HEK293 (cell line): ENCODE measurements at regions not wholly inside any gene's neighbourhood (a gene's known extent, or its start where the extent isn't known, plus 50 kb on each side); places are given as distances from the start of the nearest gene placed in this dataset.

Experiments
- CTCF ChIA-PET: fragments of 350-600 bp; formaldehyde crosslinking; extraction: SDS; loops from one replicate; lab custom pipeline; 2021; ENCODE audit warnings: antibody characterized with exemption; lab: Yijun Ruan, JAX
- POLR2A ChIA-PET: fragments of 300-600 bp; formaldehyde crosslinking; extraction: SDS; loops from one replicate; lab custom pipeline; 2020; ENCODE audit warnings: antibody characterized with exemption, inconsistent platforms; lab: Yijun Ruan, JAX
- H3K27ac ChIP-seq: fragments of 200-500 bp; sonication (Bioruptor generic); 2 replicates; pipeline ENCODE4 v1.5.1; 2014; ENCODE audit warnings: low read depth, low read length, control low read depth, inconsistent platforms; ENCODE audit errors: extremely low read depth
- H3K36me3 ChIP-seq, 2 experiments: fragments of 200-500 bp in 1 of 2; sonication (Bioruptor generic) in 1 of 2; 1 replicate in 1 of 2; 2 replicates in 1 of 2; pipeline ENCODE4 v1.5.1; 2014 to 2017; ENCODE audit warnings: inconsistent platforms in 2 of 2, low read length in 2 of 2; ENCODE audit not compliant: control insufficient read depth in 2 of 2, insufficient read depth in 1 of 2
- H3K4me1 ChIP-seq: fragments of 200-500 bp; sonication (Bioruptor generic); 2 replicates; pipeline ENCODE4 v1.5.1; 2014; ENCODE audit warnings: mild to moderate bottlenecking, low read length, inconsistent platforms; ENCODE audit not compliant: control insufficient read depth, insufficient read depth
- H3K4me3 ChIP-seq: 2 replicates; pipeline ENCODE4 v1.5.1; 2011; ENCODE audit warnings: low read depth, mild to moderate bottlenecking, control low read depth, low read length, moderate library complexity
- H3K9me3 ChIP-seq: fragments of 200-500 bp; sonication (Bioruptor generic); 2 replicates; pipeline ENCODE4 v1.5.1; 2014; ENCODE audit warnings: low read depth, low read length, inconsistent platforms; ENCODE audit not compliant: control insufficient read depth, insufficient read depth
- BCL11A ChIP-seq: fragments of 450-650 bp; formaldehyde crosslinking; IDR thresholded peaks from 2 replicates; pipeline ENCODE4 v1.5.1; 2016; ENCODE audit warnings: low read depth, missing biosample characterization, missing genetic modification characterization
- GLIS2 ChIP-seq: fragments of 450-650 bp; formaldehyde crosslinking; IDR thresholded peaks from 2 replicates; pipeline ENCODE4 v1.5.1; 2016; ENCODE audit warnings: missing biosample characterization, missing genetic modification characterization
- HIC1 ChIP-seq: fragments of 450-650 bp; formaldehyde crosslinking; IDR thresholded peaks from 2 replicates; pipeline ENCODE4 v1.5.1; 2016; ENCODE audit warnings: missing biosample characterization, missing genetic modification characterization
- REPIN1 ChIP-seq: fragments of 450-650 bp; formaldehyde crosslinking; IDR thresholded peaks from 2 replicates; pipeline ENCODE4 v1.5.1; 2017; ENCODE audit warnings: missing biosample characterization, missing genetic modification characterization, low read depth
- ZBTB1 ChIP-seq: fragments of 450-650 bp; formaldehyde crosslinking; IDR thresholded peaks from 2 replicates; pipeline ENCODE4 v1.5.1; 2016; ENCODE audit warnings: missing biosample characterization, missing genetic modification characterization
- ZBTB49 ChIP-seq: fragments of 450-650 bp; formaldehyde crosslinking; IDR thresholded peaks from 2 replicates; pipeline ENCODE4 v1.5.1; 2016; ENCODE audit warnings: missing biosample characterization, missing genetic modification characterization, low read depth
- ZBTB6 ChIP-seq: fragments of 450-650 bp; formaldehyde crosslinking; IDR thresholded peaks from 2 replicates; pipeline ENCODE4 v1.5.1; 2017; ENCODE audit warnings: missing biosample characterization, missing genetic modification characterization
- ZNF10 ChIP-seq: fragments of 450-650 bp; formaldehyde crosslinking; IDR thresholded peaks from 2 replicates; pipeline ENCODE4 v1.5.1; 2017; ENCODE audit warnings: missing biosample characterization, missing genetic modification characterization
- ZNF132 ChIP-seq: fragments of 450-650 bp; formaldehyde crosslinking; IDR thresholded peaks from 2 replicates; pipeline ENCODE4 v1.5.1; 2017; ENCODE audit warnings: missing biosample characterization, missing genetic modification characterization, borderline replicate concordance
- ZNF280D ChIP-seq: fragments of 450-650 bp; formaldehyde crosslinking; IDR thresholded peaks from 2 replicates; pipeline ENCODE4 v1.5.1; 2016; ENCODE audit warnings: missing biosample characterization, missing genetic modification characterization
- ZNF366 ChIP-seq: fragments of 450-650 bp; formaldehyde crosslinking; conservative IDR thresholded peaks from 2 replicates; pipeline ENCODE4 v1.5.1; 2016; ENCODE audit warnings: missing biosample characterization, missing genetic modification characterization
- ZNF433 ChIP-seq: fragments of 450-650 bp; formaldehyde crosslinking; IDR thresholded peaks from 2 replicates; pipeline ENCODE4 v1.5.1; 2016; ENCODE audit warnings: missing biosample characterization, missing genetic modification characterization, low read depth
- ZNF473 ChIP-seq: fragments of 450-650 bp; formaldehyde crosslinking; IDR thresholded peaks from 2 replicates; pipeline ENCODE4 v1.5.1; 2017; ENCODE audit warnings: missing biosample characterization, missing genetic modification characterization
- ZNF501 ChIP-seq: fragments of 450-650 bp; formaldehyde crosslinking; IDR thresholded peaks from 2 replicates; pipeline ENCODE4 v1.5.1; 2016; ENCODE audit warnings: missing biosample characterization, missing genetic modification characterization
- ZNF544 ChIP-seq: fragments of 450-650 bp; formaldehyde crosslinking; IDR thresholded peaks from 2 replicates; pipeline ENCODE4 v1.5.0; 2017; ENCODE audit warnings: missing biosample characterization, missing genetic modification characterization
- ZNF548 ChIP-seq: fragments of 450-650 bp; formaldehyde crosslinking; IDR thresholded peaks from 2 replicates; pipeline ENCODE4 v1.5.1; 2016; ENCODE audit warnings: missing biosample characterization, missing genetic modification characterization
- ZNF571 ChIP-seq: fragments of 450-650 bp; formaldehyde crosslinking; IDR thresholded peaks from 2 replicates; pipeline ENCODE4 v1.5.0; 2017; ENCODE audit warnings: missing biosample characterization, missing genetic modification characterization
- ZNF623 ChIP-seq: fragments of 450-650 bp; formaldehyde crosslinking; IDR thresholded peaks from 2 replicates; pipeline ENCODE4 v1.5.1; 2016; ENCODE audit warnings: missing biosample characterization, missing genetic modification characterization
- ZNF658 ChIP-seq: fragments of 450-650 bp; formaldehyde crosslinking; IDR thresholded peaks from 2 replicates; pipeline ENCODE4; 2016; ENCODE audit warnings: missing biosample characterization, missing genetic modification characterization
- ZNF768 ChIP-seq: fragments of 450-650 bp; formaldehyde crosslinking; IDR thresholded peaks from 2 replicates; pipeline ENCODE4 v1.5.1; 2018; ENCODE audit warnings: missing biosample characterization, mild to moderate bottlenecking, missing genetic modification characterization
- ZSCAN30 ChIP-seq: fragments of 450-650 bp; IDR thresholded peaks from 2 replicates; pipeline ENCODE4 v1.5.1; 2018; ENCODE audit warnings: missing biosample characterization, mild to moderate bottlenecking, missing genetic modification characterization, moderate library complexity

- TF ChIP-seq ZNF571 (tag by site-specific recombination) = no peak
- TF ChIP-seq ZNF280D = no peak
- TF ChIP-seq ZNF623 (tag by site-specific recombination) = no peak
- no peak for TF ChIP-seq ZNF132 (tag by site-specific recombination)
- TF ChIP-seq ZNF501 (tag by site-specific recombination) = no peak
- Histone ChIP-seq H3K4me1 (no peaks in the 10 kb centered on the region), H3K27ac (no peak overlapping the region), H3K9me3 (no peaks in the 10 kb centered on the region), H3K4me3 (no peak overlapping the region), H3K36me3 (no peaks in the 10 kb centered on the region)
- ChIA-PET CTCF (no interaction called here), POLR2A (no interaction called here)
Measured at GRCh38 chr4:62450740-62451139, 1250.6 kb downstream of the ADGRL3 start.

GRCh38 chr4:62449538-62449937, 1249.4 kb downstream of the ADGRL3 start:
- Histone ChIP-seq H3K27ac (no peak overlapping the region), H3K4me1 (no peaks in the 10 kb centered on the region), H3K4me3 (no peak overlapping the region), H3K36me3 (no peaks in the 10 kb centered on the region), H3K9me3 (no peaks in the 10 kb centered on the region)
- POLR2A ChIA-PET = no interaction called here
- TF ChIP-seq HIC1 (tag by site-specific recombination) (no peak), ZSCAN30 (tag by site-specific recombination) (no peak), ZNF366 (tag by site-specific recombination) (no peak), ZNF548 (tag by site-specific recombination) (no peak)
- CTCF ChIA-PET = no interaction called here

- Histone ChIP-seq H3K9me3 (no peaks in the 10 kb centered on the region), H3K4me3 (no peak overlapping the region), H3K27ac (no peak overlapping the region), H3K4me1 (no peaks in the 10 kb centered on the region), H3K36me3 (no peaks in the 10 kb centered on the region)
- POLR2A ChIA-PET = no interaction called here
- CTCF ChIA-PET = interaction anchor here (0.6 kb wide), 1 partner anchor 21 kb away, joined by 3 read pairs; no protein-coding TSS in a partner anchor
- TF ChIP-seq GLIS2 (no peak), ZBTB49 (tag by site-specific recombination) (no peak), REPIN1 (tag by site-specific recombination) (no peak), ZNF433 (no peak), ZNF571 (tag by site-specific recombination) (no peak), BCL11A (tag by site-specific recombination) (no peak), ZNF280D (no peak), ZNF473 (no peak), ZNF658 (tag by site-specific recombination) (no peak), ZBTB1 (tag by site-specific recombination) (no peak), ZNF544 (tag by site-specific recombination) (no peak), ZNF768 (no peak), ZBTB6 (tag by site-specific recombination) (no peak), ZNF10 (tag by site-specific recombination) (no peak)
Measured at GRCh38 chr4:62448911-62449310, 1248.8 kb downstream of the ADGRL3 start.
